ENCODE measurements at regions not wholly inside any gene's neighbourhood (a gene's known extent, or its start where the extent isn't known, plus 50 kb on each side); places are given as distances from the start of the nearest gene placed in this dataset.

DNA sequence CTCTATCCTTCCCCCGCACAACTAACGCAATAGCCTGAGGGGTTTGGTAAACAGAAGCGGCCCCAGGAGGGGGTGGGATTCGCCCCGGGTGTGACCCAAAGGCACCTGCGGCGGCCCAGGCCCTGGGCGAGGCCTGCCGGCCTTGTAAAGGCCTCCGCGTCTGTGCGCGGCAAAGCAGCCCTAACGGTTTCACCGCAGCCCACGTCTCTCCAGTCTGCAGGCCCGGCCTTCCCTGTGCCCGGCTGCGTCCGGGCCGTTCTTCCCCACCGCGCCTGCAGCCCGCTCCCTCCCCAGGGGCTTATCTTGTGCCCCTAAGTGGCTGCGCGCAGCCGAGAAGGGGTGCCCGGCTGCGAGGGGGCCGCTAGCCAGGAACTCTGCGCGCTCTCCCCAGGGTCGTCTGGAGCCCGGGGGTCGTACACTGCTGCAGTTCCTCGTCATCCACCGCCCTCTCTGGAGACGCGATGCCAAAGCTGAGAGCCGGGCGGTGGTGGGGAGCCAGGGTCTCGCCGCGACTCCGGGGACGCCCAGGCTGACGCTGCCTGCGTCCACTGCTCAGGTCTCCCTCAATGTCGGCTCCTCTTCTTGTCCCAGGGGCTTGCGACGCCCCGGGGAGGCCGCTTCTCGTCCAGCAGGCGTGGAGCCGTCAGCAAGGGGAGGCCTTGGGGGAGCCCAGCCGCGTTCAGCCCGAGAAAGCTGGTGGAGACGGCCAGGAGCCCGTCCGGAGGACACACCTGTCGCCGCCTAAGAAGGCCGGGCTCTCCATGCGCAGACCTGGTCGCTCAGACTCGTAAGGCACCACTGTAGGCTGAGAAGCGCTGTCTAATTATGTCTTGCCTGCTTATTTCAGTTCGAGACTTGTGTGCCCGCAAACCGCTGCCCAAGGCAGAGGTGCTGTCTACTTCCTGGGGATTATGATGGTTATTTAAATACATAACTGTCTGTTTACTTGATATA is 132.3 kb downstream of the SPAG6 start (continued):
- TF ChIP-seq GABPA (IDR thresholded peaks at IDR 0.05; ENCODE audit: borderline replicate concordance, insufficient read depth, low read length) = no peak
- no peak for TF ChIP-seq RAD21 (IDR thresholded peaks at IDR 0.05 in 1 of 2, conservative IDR thresholded peaks at IDR 0.05 in 1 of 2; ENCODE audit: low read depth in 2 of 2, low read length in 2 of 2)
- no peak for TF ChIP-seq POLR2A (IDR thresholded peaks at IDR 0.05; ENCODE audit: control extremely low read depth in 1 of 2, low read depth in 2 of 2, low read length in 2 of 2)
- no peak for TF ChIP-seq BCL11A (IDR thresholded peaks at IDR 0.05; ENCODE audit: low read depth in 2 of 2, low read length in 2 of 2)
- TF ChIP-seq, protein P1, sequence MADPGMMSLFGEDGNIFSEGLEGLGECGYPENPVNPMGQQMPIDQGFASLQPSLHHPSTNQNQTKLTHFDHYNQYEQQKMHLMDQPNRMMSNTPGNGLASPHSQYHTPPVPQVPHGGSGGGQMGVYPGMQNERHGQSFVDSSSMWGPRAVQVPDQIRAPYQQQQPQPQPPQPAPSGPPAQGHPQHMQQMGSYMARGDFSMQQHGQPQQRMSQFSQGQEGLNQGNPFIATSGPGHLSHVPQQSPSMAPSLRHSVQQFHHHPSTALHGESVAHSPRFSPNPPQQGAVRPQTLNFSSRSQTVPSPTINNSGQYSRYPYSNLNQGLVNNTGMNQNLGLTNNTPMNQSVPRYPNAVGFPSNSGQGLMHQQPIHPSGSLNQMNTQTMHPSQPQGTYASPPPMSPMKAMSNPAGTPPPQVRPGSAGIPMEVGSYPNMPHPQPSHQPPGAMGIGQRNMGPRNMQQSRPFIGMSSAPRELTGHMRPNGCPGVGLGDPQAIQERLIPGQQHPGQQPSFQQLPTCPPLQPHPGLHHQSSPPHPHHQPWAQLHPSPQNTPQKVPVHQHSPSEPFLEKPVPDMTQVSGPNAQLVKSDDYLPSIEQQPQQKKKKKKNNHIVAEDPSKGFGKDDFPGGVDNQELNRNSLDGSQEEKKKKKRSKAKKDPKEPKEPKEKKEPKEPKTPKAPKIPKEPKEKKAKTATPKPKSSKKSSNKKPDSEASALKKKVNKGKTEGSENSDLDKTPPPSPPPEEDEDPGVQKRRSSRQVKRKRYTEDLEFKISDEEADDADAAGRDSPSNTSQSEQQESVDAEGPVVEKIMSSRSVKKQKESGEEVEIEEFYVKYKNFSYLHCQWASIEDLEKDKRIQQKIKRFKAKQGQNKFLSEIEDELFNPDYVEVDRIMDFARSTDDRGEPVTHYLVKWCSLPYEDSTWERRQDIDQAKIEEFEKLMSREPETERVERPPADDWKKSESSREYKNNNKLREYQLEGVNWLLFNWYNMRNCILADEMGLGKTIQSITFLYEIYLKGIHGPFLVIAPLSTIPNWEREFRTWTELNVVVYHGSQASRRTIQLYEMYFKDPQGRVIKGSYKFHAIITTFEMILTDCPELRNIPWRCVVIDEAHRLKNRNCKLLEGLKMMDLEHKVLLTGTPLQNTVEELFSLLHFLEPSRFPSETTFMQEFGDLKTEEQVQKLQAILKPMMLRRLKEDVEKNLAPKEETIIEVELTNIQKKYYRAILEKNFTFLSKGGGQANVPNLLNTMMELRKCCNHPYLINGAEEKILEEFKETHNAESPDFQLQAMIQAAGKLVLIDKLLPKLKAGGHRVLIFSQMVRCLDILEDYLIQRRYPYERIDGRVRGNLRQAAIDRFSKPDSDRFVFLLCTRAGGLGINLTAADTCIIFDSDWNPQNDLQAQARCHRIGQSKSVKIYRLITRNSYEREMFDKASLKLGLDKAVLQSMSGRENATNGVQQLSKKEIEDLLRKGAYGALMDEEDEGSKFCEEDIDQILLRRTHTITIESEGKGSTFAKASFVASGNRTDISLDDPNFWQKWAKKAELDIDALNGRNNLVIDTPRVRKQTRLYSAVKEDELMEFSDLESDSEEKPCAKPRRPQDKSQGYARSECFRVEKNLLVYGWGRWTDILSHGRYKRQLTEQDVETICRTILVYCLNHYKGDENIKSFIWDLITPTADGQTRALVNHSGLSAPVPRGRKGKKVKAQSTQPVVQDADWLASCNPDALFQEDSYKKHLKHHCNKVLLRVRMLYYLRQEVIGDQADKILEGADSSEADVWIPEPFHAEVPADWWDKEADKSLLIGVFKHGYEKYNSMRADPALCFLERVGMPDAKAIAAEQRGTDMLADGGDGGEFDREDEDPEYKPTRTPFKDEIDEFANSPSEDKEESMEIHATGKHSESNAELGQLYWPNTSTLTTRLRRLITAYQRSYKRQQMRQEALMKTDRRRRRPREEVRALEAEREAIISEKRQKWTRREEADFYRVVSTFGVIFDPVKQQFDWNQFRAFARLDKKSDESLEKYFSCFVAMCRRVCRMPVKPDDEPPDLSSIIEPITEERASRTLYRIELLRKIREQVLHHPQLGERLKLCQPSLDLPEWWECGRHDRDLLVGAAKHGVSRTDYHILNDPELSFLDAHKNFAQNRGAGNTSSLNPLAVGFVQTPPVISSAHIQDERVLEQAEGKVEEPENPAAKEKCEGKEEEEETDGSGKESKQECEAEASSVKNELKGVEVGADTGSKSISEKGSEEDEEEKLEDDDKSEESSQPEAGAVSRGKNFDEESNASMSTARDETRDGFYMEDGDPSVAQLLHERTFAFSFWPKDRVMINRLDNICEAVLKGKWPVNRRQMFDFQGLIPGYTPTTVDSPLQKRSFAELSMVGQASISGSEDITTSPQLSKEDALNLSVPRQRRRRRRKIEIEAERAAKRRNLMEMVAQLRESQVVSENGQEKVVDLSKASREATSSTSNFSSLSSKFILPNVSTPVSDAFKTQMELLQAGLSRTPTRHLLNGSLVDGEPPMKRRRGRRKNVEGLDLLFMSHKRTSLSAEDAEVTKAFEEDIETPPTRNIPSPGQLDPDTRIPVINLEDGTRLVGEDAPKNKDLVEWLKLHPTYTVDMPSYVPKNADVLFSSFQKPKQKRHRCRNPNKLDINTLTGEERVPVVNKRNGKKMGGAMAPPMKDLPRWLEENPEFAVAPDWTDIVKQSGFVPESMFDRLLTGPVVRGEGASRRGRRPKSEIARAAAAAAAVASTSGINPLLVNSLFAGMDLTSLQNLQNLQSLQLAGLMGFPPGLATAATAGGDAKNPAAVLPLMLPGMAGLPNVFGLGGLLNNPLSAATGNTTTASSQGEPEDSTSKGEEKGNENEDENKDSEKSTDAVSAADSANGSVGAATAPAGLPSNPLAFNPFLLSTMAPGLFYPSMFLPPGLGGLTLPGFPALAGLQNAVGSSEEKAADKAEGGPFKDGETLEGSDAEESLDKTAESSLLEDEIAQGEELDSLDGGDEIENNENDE (IDR thresholded peaks at IDR 0.05; ENCODE audit: insufficient replicate concordance, low read length) = no peak
- TF ChIP-seq KDM4A (IDR thresholded peaks at IDR 0.05; ENCODE audit: low read depth, low read length, severe bottlenecking) = peak; percentile 97
- no peak for TF ChIP-seq NRF1 (IDR thresholded peaks at IDR 0.05; ENCODE audit: low read depth, low read length)
- no peak for TF ChIP-seq RNF2 (IDR thresholded peaks at IDR 0.05; ENCODE audit: borderline replicate concordance, low read depth, low read length, missing control alignments, poor library complexity, severe bottlenecking)
- TF ChIP-seq POU5F1 (IDR thresholded peaks at IDR 0.05; ENCODE audit: low read depth, low read length) = no peak
